Renal cortex interstitium (tissue), 11 donors: ENCODE measurements at regions not wholly inside any gene's neighbourhood (a gene's known extent, or its start where the extent isn't known, plus 50 kb on each side); places are given as distances from the start of the nearest gene placed in this dataset.
"Not testable (repeated sequence)": the region's sequence is repeated elsewhere in the genome, so short reads cannot be mapped to it uniquely, and the experiment has no call there.

Experiments
- DNase-seq, 11 donors: peaks; one replicate each; pipeline ENCODE4 v3.0.0-alpha.2; 2013; ENCODE audit warnings: low read depth in 9 of 11, low spot score in 4 of 11; ENCODE audit errors: extremely low read depth in 1 of 11

- DNase-seq = no peak
Measured at GRCh38 chr13:55560331-55560730, 1580.4 kb upstream of the PRR20A start.

DNA sequence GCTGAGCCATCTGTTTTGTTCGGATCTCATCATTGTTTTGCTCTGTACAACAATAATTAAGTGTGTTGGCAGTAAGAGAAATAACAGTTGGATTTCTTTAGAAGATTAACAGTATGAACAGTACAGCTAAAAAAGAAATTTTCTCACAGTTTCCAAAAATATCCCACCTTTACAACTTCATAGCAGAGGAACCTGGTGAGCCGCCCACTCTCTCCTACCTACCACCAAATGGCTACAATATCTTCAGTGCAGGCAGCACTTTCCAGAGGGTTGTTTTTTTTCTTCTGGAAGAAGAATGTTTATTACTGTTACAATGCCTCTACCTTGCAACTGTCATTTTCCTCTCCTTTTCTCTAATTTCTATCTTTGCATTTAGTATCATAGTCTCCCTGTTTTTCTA lies 1577.5 kb upstream of the PRR20A start:
- no peak for DNase-seq

- no peak for DNase-seq
Measured at GRCh38 chr13:55566334-55566733, 1574.4 kb upstream of the PRR20A start.

- DNase-seq = no peak
Measured at GRCh38 chr13:55566779-55567178, 1573.9 kb upstream of the PRR20A start.

DNA sequence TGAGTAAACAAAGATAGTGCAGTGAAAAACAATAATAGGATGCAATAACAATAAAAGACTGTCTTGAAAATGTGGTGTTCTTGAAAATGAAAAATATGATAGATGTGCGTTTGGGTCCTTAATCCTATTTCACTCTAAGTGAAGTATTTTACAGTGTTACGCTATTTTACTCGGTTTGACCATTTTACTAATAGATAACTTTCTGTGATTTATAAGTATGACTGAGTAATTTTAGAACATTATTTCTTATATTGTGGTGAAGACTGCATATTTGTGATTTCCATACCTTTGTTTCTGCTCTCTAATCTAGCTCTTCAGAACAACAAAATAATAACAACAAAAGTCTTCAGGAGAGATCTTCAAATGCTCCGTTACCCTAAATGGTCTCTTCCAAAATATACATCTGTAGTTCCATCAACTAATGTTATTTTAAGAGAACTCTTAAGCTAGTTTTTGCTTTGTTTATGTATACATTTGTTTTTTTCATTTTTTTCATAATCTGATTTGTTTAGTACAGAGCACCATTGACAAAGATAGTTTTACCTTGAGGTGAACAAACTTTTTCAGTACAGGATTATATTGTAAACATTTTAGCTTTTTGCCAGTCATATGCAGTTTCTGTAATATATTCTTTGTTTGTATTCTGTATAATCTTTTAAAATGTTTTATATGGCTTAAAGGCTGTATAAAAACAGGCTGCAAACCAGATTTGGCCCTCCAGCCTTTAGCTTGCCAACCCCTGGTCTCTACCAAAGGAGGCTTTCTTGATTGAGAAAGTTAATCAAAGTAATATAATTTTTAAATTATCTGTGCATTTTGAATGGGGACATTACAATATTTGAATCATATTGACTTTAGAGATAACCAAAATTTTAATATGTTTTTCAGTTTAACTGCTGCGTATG lies 1572.7 kb upstream of the PRR20A start:
- DNase-seq = no peak

DNA sequence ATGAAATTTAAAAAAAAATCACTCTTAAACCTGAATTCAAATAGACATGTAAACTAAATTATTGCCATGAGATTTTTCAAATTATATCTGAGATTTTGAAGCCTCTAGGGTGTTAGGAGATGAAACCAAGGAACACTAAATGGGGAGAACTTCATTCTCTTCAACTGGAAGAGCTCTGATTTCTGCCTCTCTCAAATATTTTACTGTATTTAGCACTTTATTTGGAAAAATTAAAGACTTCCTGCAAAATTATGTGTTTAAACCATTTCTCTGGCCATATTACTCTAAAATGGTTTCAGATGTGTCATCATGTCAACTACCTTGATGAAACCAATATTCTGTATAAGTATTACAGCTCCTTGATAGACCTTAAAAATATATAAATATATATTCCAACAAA lies 1571.6 kb upstream of the PRR20A start:
- DNase-seq = no peak

GRCh38 chr13:55569514-55569913 lies 1571.2 kb upstream of the PRR20A start:
- no peak for DNase-seq

DNA sequence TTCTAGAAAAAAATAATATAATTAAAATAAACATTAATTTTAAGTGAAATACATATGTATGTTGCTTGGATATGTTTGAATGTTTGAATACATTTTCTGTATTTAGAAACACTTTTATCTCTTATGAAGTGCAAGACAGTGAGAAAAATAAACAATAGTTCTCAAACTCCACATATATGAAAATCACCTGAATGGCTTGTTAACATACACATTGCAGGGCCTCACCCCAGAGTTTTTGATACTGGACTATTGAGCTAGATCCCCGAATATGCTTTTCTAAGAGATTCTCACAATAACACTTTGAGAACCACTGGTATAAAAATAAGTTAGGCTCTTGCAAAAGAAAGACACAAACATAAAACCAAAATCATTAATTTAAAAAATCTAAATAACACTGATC lies 1570.3 kb upstream of the PRR20A start:
- DNase-seq = no peak

GRCh38 chr13:55571237-55571867 lies 1569.4 kb upstream of the PRR20A start:
- no peak for DNase-seq

- no peak for DNase-seq
Measured at GRCh38 chr13:55572408-55572807, 1568.3 kb upstream of the PRR20A start.

DNA sequence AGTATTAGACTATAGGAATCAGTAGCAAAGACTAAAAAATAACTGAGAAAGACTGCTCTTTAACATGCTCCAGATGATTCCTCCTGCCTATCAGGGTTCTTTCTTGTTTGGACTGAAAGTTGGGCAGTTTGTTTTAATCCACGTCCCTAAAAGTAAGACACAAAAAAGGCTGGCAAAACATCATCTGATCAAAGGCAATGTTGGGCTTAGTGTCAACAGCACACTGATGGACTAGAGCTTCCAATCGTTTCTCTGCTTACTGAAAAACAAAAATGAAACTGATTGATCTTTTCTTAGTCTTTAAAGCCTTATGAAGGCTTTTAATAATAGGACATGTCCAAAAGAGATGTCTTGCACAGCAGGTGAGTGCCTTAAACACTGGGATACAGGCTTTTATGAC lies 1567.9 kb upstream of the PRR20A start:
- no peak for DNase-seq

DNA sequence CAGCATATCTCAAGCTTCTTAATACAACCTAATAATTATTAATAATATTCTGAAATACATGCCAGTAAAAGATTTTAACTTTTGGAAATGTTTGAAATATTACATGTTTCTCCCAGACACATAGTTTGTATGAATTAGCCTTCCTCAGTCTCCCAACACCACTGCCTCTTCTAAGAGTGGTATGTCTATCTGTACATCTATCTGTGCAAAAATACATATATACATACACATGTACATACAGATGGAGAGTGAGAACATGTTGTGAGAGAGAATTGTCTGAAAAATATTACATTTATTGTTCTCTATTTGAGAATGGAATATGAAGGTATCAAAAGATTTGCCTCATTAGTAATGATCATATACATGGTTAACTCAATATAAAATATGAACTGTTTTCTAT lies 1567.2 kb upstream of the PRR20A start:
- no peak for DNase-seq

GRCh38 chr13:55576389-55576788 lies 1564.3 kb upstream of the PRR20A start:
- no peak for DNase-seq

DNA sequence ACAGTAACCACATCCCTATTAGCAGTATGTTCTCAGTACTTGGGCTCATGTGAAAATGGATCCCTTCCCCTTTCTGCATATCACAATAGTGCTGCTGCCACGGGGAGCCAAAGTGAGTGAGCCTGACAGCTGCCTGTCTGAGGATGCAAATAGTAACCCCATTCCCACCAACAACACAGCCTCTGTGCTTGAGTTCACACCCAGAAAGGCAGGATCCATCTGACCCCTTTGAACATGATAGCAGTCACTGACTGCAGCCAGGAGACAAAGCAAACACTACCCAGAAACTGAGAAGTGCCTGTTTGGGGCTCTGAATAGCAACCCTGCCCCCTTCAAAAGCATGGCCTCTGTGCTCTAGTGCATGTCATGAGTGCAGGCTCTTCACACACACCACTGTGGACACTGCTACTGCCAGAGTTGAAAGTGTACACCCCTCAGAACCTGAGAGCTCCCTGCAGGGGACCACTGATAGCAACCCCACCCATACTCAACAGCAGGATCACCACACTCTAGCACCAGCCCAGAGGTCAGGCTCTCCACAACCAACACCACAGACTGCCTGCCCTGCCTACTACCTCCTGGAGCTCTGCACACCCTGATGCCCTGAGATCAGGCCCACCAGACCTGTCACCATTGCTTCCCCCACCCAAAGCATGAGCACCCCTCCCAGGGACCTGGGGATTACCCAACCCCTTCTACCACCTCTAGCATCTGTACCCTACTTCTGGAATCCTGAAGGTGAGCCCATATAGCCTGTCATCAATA lies 1563.5 kb upstream of the PRR20A start:
- DNase-seq = no peak

- DNase-seq = no peak
Measured at GRCh38 chr13:55577847-55578210, 1562.9 kb upstream of the PRR20A start.

- DNase-seq = not testable (repeated sequence)
Measured at GRCh38 chr13:55582294-55582693, 1558.4 kb upstream of the PRR20A start.

DNA sequence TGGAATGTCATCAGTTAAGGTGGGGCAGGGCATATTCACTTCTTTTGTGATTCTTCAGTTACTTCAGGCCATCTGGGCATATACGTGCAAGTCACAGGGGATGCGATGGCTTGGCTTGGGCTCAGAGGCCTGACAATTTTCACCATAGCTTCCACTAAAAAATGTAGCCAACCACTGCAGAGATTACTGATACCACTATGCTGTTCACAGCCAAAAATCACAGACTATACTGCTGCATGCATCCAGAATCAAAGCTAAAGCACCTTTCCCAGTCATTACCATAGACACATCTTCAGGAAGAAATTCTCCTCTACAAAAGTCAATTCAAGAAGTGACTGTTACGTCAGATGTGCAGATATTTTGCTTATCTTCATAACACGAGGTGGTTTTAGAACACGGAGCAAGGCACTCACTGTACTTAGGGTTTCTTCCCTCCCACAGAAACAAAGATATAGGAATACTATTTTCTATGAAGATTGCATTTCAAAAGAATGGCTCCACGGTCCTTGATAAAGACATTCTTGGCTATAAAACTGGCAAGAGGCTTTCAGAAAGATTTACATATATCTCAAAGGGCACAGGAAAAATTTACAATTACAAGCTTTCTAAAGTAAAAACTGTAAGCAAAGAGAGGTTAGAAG lies 1556.6 kb upstream of the PRR20A start:
- no peak for DNase-seq

GRCh38 chr13:55602784-55603183 lies 1537.9 kb upstream of the PRR20A start:
- no peak for DNase-seq

GRCh38 chr13:55606045-55606665 lies 1534.6 kb upstream of the PRR20A start:
- DNase-seq = no peak
